Stomach (tissue), 8 donors: ENCODE measurements at regions not wholly inside any gene's neighbourhood (a gene's known extent, or its start where the extent isn't known, plus 50 kb on each side); places are given as distances from the start of the nearest gene placed in this dataset.
A peak's percentile ranks its signal among the peaks of the same experiment; 100 is the strongest.

Source experiments
- DNase-seq, 2 donors: peaks; one replicate each; pipeline versions ENCODE4 v3.0.0 to v3.0.0-alpha.2; 2013 to 2019
- H3K27ac ChIP-seq, 5 donors: fragments of 200-600 bp in 4 of 5; sonication (generic) in 4 of 5; one replicate each; pipeline ENCODE4 v1.5.1; 2013 to 2019; ENCODE audit warnings: mild to moderate bottlenecking in 1 of 5, moderate library complexity in 1 of 5
- H3K27me3 ChIP-seq, 3 donors: fragments of 200-600 bp; sonication (generic); one replicate each; pipeline ENCODE4 v1.5.1; 2017 to 2019; ENCODE audit warnings: mixed run types in 1 of 3
- H3K36me3 ChIP-seq, 4 donors: fragments of 200-600 bp; sonication (generic); 1 replicate in 3 of 4; 2 replicates in 1 of 4; pipeline ENCODE4 v1.5.1; 2016 to 2019
- H3K4me1 ChIP-seq, 4 donors: fragments of 200-600 bp; sonication (generic); one replicate each; pipeline ENCODE4 v1.5.1; 2016 to 2019
- H3K4me3 ChIP-seq, 4 donors: fragments of 200-600 bp; sonication (generic) in 3 of 4; one replicate each; pipeline ENCODE4 v1.5.1; 2016 to 2019; ENCODE audit warnings: mild to moderate bottlenecking in 1 of 4
- H3K9me3 ChIP-seq, 4 donors: fragments of 200-600 bp; sonication (generic); one replicate each; pipeline ENCODE4 v1.5.1; 2016 to 2019
- CTCF ChIP-seq, 7 experiments: fragments of 450-650 bp in 4 of 7; fragments of 200-600 bp in 3 of 7; sonication (generic) in 3 of 7; IDR thresholded peaks; one replicate each; pipeline ENCODE4 v1.5.1; 2016 to 2019; ENCODE audit warnings: antibody characterized with exemption in 7 of 7, control low read depth in 2 of 7, mild to moderate bottlenecking in 1 of 7
- EP300 ChIP-seq: sonication (generic); formaldehyde crosslinking; IDR thresholded peaks from one replicate; pipeline ENCODE4 v1.6.1; 2017; ENCODE audit warnings: antibody characterized with exemption
- POLR2A ChIP-seq, 4 donors: fragments of 450-650 bp; IDR thresholded peaks; one replicate each; pipeline ENCODE4 v1.6.1; 2016; ENCODE audit warnings: antibody characterized with exemption in 4 of 4, control low read depth in 2 of 4, mild to moderate bottlenecking in 1 of 4, moderate library complexity in 1 of 4
- POLR2AphosphoS5 ChIP-seq, 3 donors: sonication (generic); formaldehyde crosslinking; IDR thresholded peaks; one replicate each; pipeline ENCODE4 v1.6.1; 2016; ENCODE audit warnings: antibody characterized with exemption in 3 of 3
- WGBS, 5 donors: extraction: QIAGEN DNeasy Blood & Tissue Kit in 3 of 5; methylation state at CpG; one replicate each; pipeline versions ENCODE4 v1.1.5 to v1.1.7; 2013 to 2018; 5-methylcytosine and 5-hydroxymethylcytosine counted together
- intact Hi-C: fragments of 100-400 bp; cut with DNase I; formaldehyde crosslinking; loops from one replicate; pipeline ENCODE4 v1.15.1; 2023; ENCODE audit warnings: low total_unique reads
- donor health status: healthy with polysubstance abuse.
- donor health status: Bipolar disorder and iron deficiency.
- donor health status: healthy.

GRCh38 chr1:91583326-91583755 is 82.7 kb downstream of the CDC7 start:
- Histone ChIP-seq H3K4me3 (no peak overlapping the region), H3K4me1 (peaks cover 0 to 27% (median 4%) of the 10 kb centered on the region in 4 donors), H3K9me3 (no peaks in the 10 kb centered on the region), H3K27me3 (no peaks in the 10 kb centered on the region), H3K27ac (peak overlapping the region in 4 of 5 donors; percentile 68 to 80 (median 77)), H3K36me3 (no peaks in the 10 kb centered on the region)
- TF ChIP-seq EP300 (no peak), POLR2A (IDR thresholded peaks at IDR 0.05) (no peak)
- intact Hi-C loops, result no loop called here
- DNase-seq, result no peak
- WGBS, 5 donors, result 48 to 63% (median 54%) methylated on average over 7 of the region's 7 CpGs

GRCh38 chr1:91584309-91584708 is 83.7 kb downstream of the CDC7 start:
- intact Hi-C loops, result no loop called here
- no peak for TF ChIP-seq POLR2A (IDR thresholded peaks at IDR 0.05)
- TF ChIP-seq POLR2AphosphoS5 (IDR thresholded peaks at IDR 0.05), result no peak
- no peak for TF ChIP-seq EP300
- TF ChIP-seq CTCF (IDR thresholded peaks at IDR 0.05), result no peak
- 74 to 85% (median 83%) methylated on average over 4 of the region's 4 CpGs for WGBS, 5 donors
- H3K36me3 ChIP-seq, result no peaks in the 10 kb centered on the region
- H3K27ac ChIP-seq, result peak overlapping the region in 3 of 5 donors; percentile 38 to 80 (median 75)
- no peaks in the 10 kb centered on the region for H3K27me3 ChIP-seq
- no peak overlapping the region for H3K4me3 ChIP-seq
- peaks cover 0 to 26% (median 4%) of the 10 kb centered on the region in 4 donors for H3K4me1 ChIP-seq
- DNase-seq, result no peak
- no peaks in the 10 kb centered on the region for H3K9me3 ChIP-seq

GRCh38 chr1:91584878-91585277 is 84.2 kb downstream of the CDC7 start:
- TF ChIP-seq EP300 (no peak), POLR2AphosphoS5 (IDR thresholded peaks at IDR 0.05) (no peak), POLR2A (IDR thresholded peaks at IDR 0.05) (no peak), CTCF (IDR thresholded peaks at IDR 0.05) (no peak)
- DNase-seq, result no peak
- Histone ChIP-seq H3K27ac (peak overlapping the region in 4 of 5 donors; percentile 38 to 80 (median 60)), H3K4me3 (no peak overlapping the region), H3K27me3 (no peaks in the 10 kb centered on the region), H3K36me3 (no peaks in the 10 kb centered on the region), H3K4me1 (peaks cover 0 to 22% (median 4%) of the 10 kb centered on the region in 4 donors), H3K9me3 (no peaks in the 10 kb centered on the region)
- 36 to 73% (median 62%) methylated on average over 4 of the region's 4 CpGs for WGBS, 5 donors
- intact Hi-C loops, result no loop called here

GRCh38 chr1:91585502-91585901 is 84.9 kb downstream of the CDC7 start:
- TF ChIP-seq EP300, result no peak
- TF ChIP-seq POLR2A (IDR thresholded peaks at IDR 0.05), result no peak
- TF ChIP-seq POLR2AphosphoS5 (IDR thresholded peaks at IDR 0.05), result no peak
- no peak for TF ChIP-seq CTCF (IDR thresholded peaks at IDR 0.05)
- no peak for DNase-seq
- Histone ChIP-seq H3K27me3 (no peaks in the 10 kb centered on the region), H3K27ac (peak overlapping the region in 4 of 5 donors; percentile 38 to 80 (median 60)), H3K4me1 (peaks cover 0 to 19% (median 4%) of the 10 kb centered on the region in 4 donors), H3K9me3 (no peaks in the 10 kb centered on the region), H3K36me3 (no peaks in the 10 kb centered on the region), H3K4me3 (no peak overlapping the region)
- intact Hi-C loops, result no loop called here
- WGBS, 5 donors, result 51 to 90% (median 78%) methylated on average over 5 of the region's 5 CpGs

GRCh38 chr1:91585982-91586381 is 85.3 kb downstream of the CDC7 start:
- intact Hi-C loops, result no loop called here
- no peak for DNase-seq
- no peak for TF ChIP-seq EP300
- TF ChIP-seq POLR2AphosphoS5 (IDR thresholded peaks at IDR 0.05), result no peak
- TF ChIP-seq CTCF (IDR thresholded peaks at IDR 0.05), result no peak
- TF ChIP-seq POLR2A (IDR thresholded peaks at IDR 0.05), result no peak
- no peak overlapping the region for H3K4me3 ChIP-seq
- H3K27ac ChIP-seq, result peak overlapping the region in 4 of 5 donors; percentile 3 to 80 (median 60)
- no peaks in the 10 kb centered on the region for H3K9me3 ChIP-seq
- H3K36me3 ChIP-seq, result no peaks in the 10 kb centered on the region
- H3K27me3 ChIP-seq, result no peaks in the 10 kb centered on the region
- WGBS, 5 donors, result 55 to 75% (median 71%) methylated on average over 6 to 7 of the region's 7 CpGs
- peaks cover 0 to 19% (median 4%) of the 10 kb centered on the region in 4 donors for H3K4me1 ChIP-seq
